H9 (cell line): ENCODE measurements at regions not wholly inside any gene's neighbourhood (a gene's known extent, or its start where the extent isn't known, plus 50 kb on each side); places are given as distances from the start of the nearest gene placed in this dataset.

Experiments used
- DNase-seq: peaks from one replicate; pipeline ENCODE4 v3.0.0-alpha.2; 2017
- H2AFZ ChIP-seq: one replicate; pipeline ENCODE4 v1.6.1; 2013; ENCODE audit warnings: mild to moderate bottlenecking, low read length, control low read depth, moderate library complexity
- H2AK5ac ChIP-seq: 2 replicates; pipeline ENCODE4 v1.6.1; 2013; ENCODE audit warnings: low read length, control low read depth, mixed read lengths; ENCODE audit not compliant: insufficient read length
- H2BK120ac ChIP-seq: one replicate; pipeline ENCODE4 v1.6.1; 2013; ENCODE audit warnings: low read depth, mild to moderate bottlenecking, low read length, control low read depth, inconsistent platforms; ENCODE audit not compliant: poor library complexity, severe bottlenecking
- H2BK12ac ChIP-seq: 2 replicates; pipeline ENCODE4 v1.6.1; 2013; ENCODE audit warnings: low read length, control low read depth, mixed read lengths, low read depth; ENCODE audit not compliant: insufficient read length
- H2BK15ac ChIP-seq: 2 replicates; pipeline ENCODE4 v1.6.1; 2013; ENCODE audit warnings: low read depth, low read length, control low read depth
- H2BK20ac ChIP-seq: one replicate; pipeline ENCODE4 v1.6.1; 2013; ENCODE audit warnings: low read depth, mild to moderate bottlenecking, low read length, control low read depth, inconsistent platforms; ENCODE audit not compliant: poor library complexity, severe bottlenecking
- H2BK5ac ChIP-seq: 2 replicates; pipeline ENCODE4 v1.6.1; 2013; ENCODE audit warnings: low read length, control low read depth, mixed read lengths; ENCODE audit not compliant: insufficient read length
- H3K14ac ChIP-seq: 2 replicates; pipeline ENCODE4 v1.6.1; 2013; ENCODE audit warnings: low read length, control low read depth; ENCODE audit not compliant: insufficient read depth
- H3K18ac ChIP-seq: 2 replicates; pipeline ENCODE4 v1.6.1; 2013; ENCODE audit warnings: low read depth, mild to moderate bottlenecking, mixed read lengths, low read length, control low read depth; ENCODE audit not compliant: insufficient read length
- H3K23ac ChIP-seq: 2 replicates; pipeline ENCODE4 v1.6.1; 2013; ENCODE audit warnings: low read length, control low read depth, mixed read lengths, low read depth; ENCODE audit not compliant: insufficient read length
- H3K23me2 ChIP-seq: 2 replicates; pipeline ENCODE4 v1.6.1; 2013; ENCODE audit warnings: low read depth, mild to moderate bottlenecking, mixed read lengths, low read length, control low read depth; ENCODE audit not compliant: insufficient read length, poor library complexity, severe bottlenecking
- H3K27ac ChIP-seq: 2 replicates; pipeline ENCODE4 v1.5.1; 2013; ENCODE audit warnings: low read length, control low read depth, mixed read lengths, low read depth; ENCODE audit not compliant: insufficient read length
- H3K27me3 ChIP-seq: 2 replicates; pipeline ENCODE4 v1.6.1; 2013; ENCODE audit warnings: low read length, control low read depth, inconsistent platforms; ENCODE audit not compliant: insufficient read depth
- H3K4ac ChIP-seq: 2 replicates; pipeline ENCODE4 v1.6.1; 2013; ENCODE audit warnings: low read depth, mild to moderate bottlenecking, control low read depth, inconsistent platforms, low read length, moderate library complexity
- H3K4me1 ChIP-seq: 2 replicates; pipeline ENCODE4 v1.6.1; 2013; ENCODE audit warnings: low read length, control low read depth, inconsistent platforms; ENCODE audit not compliant: insufficient read depth
- H3K4me2 ChIP-seq: 2 replicates; pipeline ENCODE4 v1.6.1; 2013; ENCODE audit warnings: low read length, control low read depth, mixed read lengths; ENCODE audit not compliant: insufficient read length, insufficient read depth
- H3K56ac ChIP-seq: 2 replicates; pipeline ENCODE4 v1.6.1; 2013; ENCODE audit warnings: low read depth, mild to moderate bottlenecking, mixed read lengths, low read length, control low read depth; ENCODE audit not compliant: insufficient read length
- H3K79me1 ChIP-seq: 2 replicates; pipeline ENCODE4 v1.6.1; 2013; ENCODE audit warnings: low read depth, mild to moderate bottlenecking, moderate library complexity, low read length, control low read depth, inconsistent platforms; ENCODE audit not compliant: insufficient read depth, poor library complexity, severe bottlenecking
- H3K79me2 ChIP-seq: 2 replicates; pipeline ENCODE4 v1.6.1; 2013; ENCODE audit warnings: low read length, control low read depth, inconsistent platforms; ENCODE audit not compliant: insufficient read depth
- H3K9ac ChIP-seq: 2 replicates; pipeline ENCODE4 v1.6.1; 2013; ENCODE audit warnings: low read length, control low read depth, mixed read lengths; ENCODE audit not compliant: insufficient read length; ENCODE audit errors: extremely low read depth
- H3K9me3 ChIP-seq: one replicate; pipeline ENCODE4 v1.6.1; 2013; ENCODE audit warnings: low read depth, low read length, inconsistent platforms; ENCODE audit not compliant: control insufficient read depth
- H3T11ph ChIP-seq: one replicate; pipeline ENCODE4 v1.6.1; 2013; ENCODE audit warnings: mild to moderate bottlenecking, low read length, control low read depth, inconsistent platforms
- H4K20me1 ChIP-seq: one replicate; pipeline ENCODE4 v1.6.1; 2013; ENCODE audit not compliant: control insufficient read depth, insufficient read length, insufficient read depth
- H4K5ac ChIP-seq: 2 replicates; pipeline ENCODE4 v1.6.1; 2013; ENCODE audit warnings: low read depth, mild to moderate bottlenecking, mixed read lengths, low read length, control low read depth; ENCODE audit not compliant: insufficient read length
- H4K8ac ChIP-seq: replicated peaks from 2 replicates; pipeline ENCODE4 v1.6.1; 2013; ENCODE audit warnings: low read length, control low read depth, mixed read lengths, low read depth; ENCODE audit not compliant: insufficient read length
- H4K91ac ChIP-seq: 2 replicates; pipeline ENCODE4 v1.6.1; 2013; ENCODE audit warnings: low read depth, mild to moderate bottlenecking, moderate library complexity, mixed read lengths, low read length, control low read depth; ENCODE audit not compliant: insufficient read length
- H3K27ac Mint-ChIP-seq, 3 experiments: 2 replicates in 2 of 3; 3 replicates in 1 of 3; pipeline ENCODE4 v1.8.0; 2020 to 2021; ENCODE audit warnings: mixed read lengths in 3 of 3, mild to moderate bottlenecking in 1 of 3, moderate library complexity in 1 of 3
- H3K27me3 Mint-ChIP-seq: 2 replicates; pipeline ENCODE4 v1.8.0; 2021; ENCODE audit warnings: low read depth, mild to moderate bottlenecking, moderate library complexity, mixed read lengths
- H3K36me3 Mint-ChIP-seq, 3 experiments: 2 replicates in 2 of 3; 3 replicates in 1 of 3; pipeline ENCODE4 v1.8.0; 2020 to 2021; ENCODE audit warnings: low read depth in 3 of 3, mixed read lengths in 3 of 3; ENCODE audit not compliant: insufficient read depth in 1 of 3
- H3K4me1 Mint-ChIP-seq, 2 experiments: 2 replicates each; pipeline ENCODE4 v1.8.0; 2020; ENCODE audit warnings: mixed read lengths in 2 of 2
- H3K4me3 Mint-ChIP-seq, 2 experiments: 2 replicates in 1 of 2; 3 replicates in 1 of 2; pipeline ENCODE4 v1.8.0; 2020 to 2021; ENCODE audit warnings: mild to moderate bottlenecking in 2 of 2, mixed read lengths in 2 of 2, moderate library complexity in 1 of 2
- H3K9me3 Mint-ChIP-seq, 2 experiments: 2 replicates in 1 of 2; 3 replicates in 1 of 2; pipeline ENCODE4 v1.8.0; 2020; ENCODE audit warnings: mild to moderate bottlenecking in 2 of 2, mixed read lengths in 2 of 2, moderate library complexity in 1 of 2
- WGBS: extraction: QIAGEN DNeasy Blood & Tissue Kit; methylation state at CpG from one replicate; pipeline ENCODE4 v1.1.7; 2013; ENCODE audit warnings: missing lambda C conversion rate, low lambda C conversion rate, mixed read lengths; ENCODE audit not compliant: insufficient read length; ENCODE audit errors: extremely low coverage; 5-methylcytosine and 5-hydroxymethylcytosine counted together
- TF ChIP-seq, protein P1 (sequence below): fragments of 200-600 bp; sonication (generic); conservative IDR thresholded peaks from 3 replicates; pipeline ENCODE4 v1.8.0; 2021; ENCODE audit warnings: antibody characterized with exemption, mild to moderate bottlenecking

DNA sequence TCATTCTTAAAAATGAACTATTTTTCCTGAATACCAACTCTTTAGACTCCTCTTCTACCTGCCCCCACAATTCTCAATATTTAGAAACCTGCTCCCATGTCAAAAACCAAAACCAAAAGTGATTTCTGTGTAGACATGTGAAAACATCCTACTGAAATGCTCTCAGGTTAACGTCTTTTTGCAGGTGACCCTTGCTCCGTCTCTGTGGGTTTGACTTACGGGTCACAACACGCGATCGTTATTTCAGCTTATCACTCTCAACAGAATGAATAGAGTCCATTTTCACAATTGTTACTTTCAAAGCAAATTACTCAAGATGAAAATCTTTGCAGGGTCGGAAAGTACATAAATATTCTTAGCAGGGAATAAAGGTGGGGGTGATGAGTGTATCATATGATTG, 456.3 kb upstream of the SGCD start:
- Histone ChIP-seq H4K20me1 (no peaks in the 10 kb centered on the region), H3K14ac (no peak overlapping the region), H2BK5ac (no peak overlapping the region), H3K27ac (no peak overlapping the region), H3T11ph (no peak overlapping the region), H3K4me1 (no peaks in the 10 kb centered on the region), H2BK20ac (no peak overlapping the region), H3K18ac (no peak overlapping the region), H2BK12ac (no peak overlapping the region), H3K56ac (no peak overlapping the region), H3K27me3 (no peaks in the 10 kb centered on the region), H2AK5ac (no peak overlapping the region), H3K4me2 (no peak overlapping the region), H3K9me3 (no peaks in the 10 kb centered on the region), H4K91ac (no peak overlapping the region), H2BK15ac (no peak overlapping the region), H3K23me2 (no peaks in the 10 kb centered on the region), H3K4ac (no peak overlapping the region), H3K79me2 (no peaks in the 10 kb centered on the region), H2AFZ (no peak overlapping the region), H4K8ac (no peak overlapping the region), H2BK120ac (no peak overlapping the region), H3K23ac (no peak overlapping the region), H4K5ac (no peak overlapping the region), H3K79me1 (no peaks in the 10 kb centered on the region), H3K9ac (no peak overlapping the region)
- Mint-ChIP-seq H3K27me3 (no peaks in the 10 kb centered on the region; the same call in 1 of the 2 replicates), H3K4me3 (no peak overlapping the region), H3K9me3 (no peaks in the 10 kb centered on the region), H3K27ac (no peak overlapping the region), H3K4me1 (no peaks in the 10 kb centered on the region), H3K36me3 (no peaks in the 10 kb centered on the region)
- TF ChIP-seq, protein P1, sequence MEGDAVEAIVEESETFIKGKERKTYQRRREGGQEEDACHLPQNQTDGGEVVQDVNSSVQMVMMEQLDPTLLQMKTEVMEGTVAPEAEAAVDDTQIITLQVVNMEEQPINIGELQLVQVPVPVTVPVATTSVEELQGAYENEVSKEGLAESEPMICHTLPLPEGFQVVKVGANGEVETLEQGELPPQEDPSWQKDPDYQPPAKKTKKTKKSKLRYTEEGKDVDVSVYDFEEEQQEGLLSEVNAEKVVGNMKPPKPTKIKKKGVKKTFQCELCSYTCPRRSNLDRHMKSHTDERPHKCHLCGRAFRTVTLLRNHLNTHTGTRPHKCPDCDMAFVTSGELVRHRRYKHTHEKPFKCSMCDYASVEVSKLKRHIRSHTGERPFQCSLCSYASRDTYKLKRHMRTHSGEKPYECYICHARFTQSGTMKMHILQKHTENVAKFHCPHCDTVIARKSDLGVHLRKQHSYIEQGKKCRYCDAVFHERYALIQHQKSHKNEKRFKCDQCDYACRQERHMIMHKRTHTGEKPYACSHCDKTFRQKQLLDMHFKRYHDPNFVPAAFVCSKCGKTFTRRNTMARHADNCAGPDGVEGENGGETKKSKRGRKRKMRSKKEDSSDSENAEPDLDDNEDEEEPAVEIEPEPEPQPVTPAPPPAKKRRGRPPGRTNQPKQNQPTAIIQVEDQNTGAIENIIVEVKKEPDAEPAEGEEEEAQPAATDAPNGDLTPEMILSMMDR = no peak
- no peak for DNase-seq
- no CpG with 5 or more reads among the region's 7 CpGs for WGBS
